Type B pancreatic cell (in vitro differentiated cells): ENCODE measurements at regions not wholly inside any gene's neighbourhood (a gene's known extent, or its start where the extent isn't known, plus 50 kb on each side); places are given as distances from the start of the nearest gene placed in this dataset.

ENCODE experiments used
- DNase-seq: peaks from one replicate; pipeline ENCODE4 v3.0.0; 2021; ENCODE audit warnings: mixed read lengths; ENCODE audit not compliant: unreplicated experiment; ENCODE audit errors: extremely low spot score
- H3K27ac Mint-ChIP-seq: 2 replicates; pipeline ENCODE4 v1.8.0; 2021; ENCODE audit warnings: mild to moderate bottlenecking, mixed read lengths
- H3K27me3 Mint-ChIP-seq: 2 replicates; pipeline ENCODE4 v1.8.0; 2021; ENCODE audit warnings: mixed read lengths
- H3K36me3 Mint-ChIP-seq: 2 replicates; pipeline ENCODE4 v1.8.0; 2021; ENCODE audit warnings: mixed read lengths
- H3K4me1 Mint-ChIP-seq: one replicate; pipeline ENCODE4 v1.8.0; 2021; ENCODE audit warnings: mixed read lengths; ENCODE audit not compliant: unreplicated experiment
- H3K4me3 Mint-ChIP-seq: 2 replicates; pipeline ENCODE4 v1.8.0; 2021; ENCODE audit warnings: mild to moderate bottlenecking, mixed read lengths
- H3K9me3 Mint-ChIP-seq: 2 replicates; pipeline ENCODE4 v1.8.0; 2021; ENCODE audit warnings: mixed read lengths
- TF ChIP-seq, protein P1 (sequence below): fragments of 200-600 bp; sonication (generic); conservative IDR thresholded peaks from 2 replicates; pipeline ENCODE4 v1.5.0; 2021; ENCODE audit warnings: antibody characterized with exemption, mild to moderate bottlenecking

DNA sequence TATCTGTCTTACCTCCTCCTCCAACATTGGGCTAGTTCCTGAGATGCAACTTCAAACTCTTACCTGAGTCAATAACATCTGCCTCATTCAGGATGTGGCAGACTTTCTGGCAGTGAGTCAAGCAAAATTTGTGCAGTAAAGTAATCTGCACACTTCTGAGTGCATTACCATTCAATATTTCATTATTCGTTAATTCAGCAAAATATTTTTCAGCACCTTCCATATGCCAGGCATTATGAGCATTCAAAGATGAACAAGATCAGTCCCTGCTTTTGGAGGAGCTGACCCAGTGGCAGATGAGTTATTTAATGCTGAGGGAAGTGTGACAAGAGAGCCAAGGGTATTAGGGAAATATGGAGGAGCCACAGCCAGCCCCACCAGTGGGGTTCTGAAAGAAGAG lies 339.7 kb downstream of the LNPK start:
- DNase-seq: no peak
- Mint-ChIP-seq H3K4me3 (no peak overlapping the region), H3K27me3 (no peaks in the 10 kb centered on the region), H3K9me3 (no peaks in the 10 kb centered on the region), H3K27ac (no peak overlapping the region), H3K36me3 (no peaks in the 10 kb centered on the region), H3K4me1 (no peaks in the 10 kb centered on the region)
- TF ChIP-seq, protein P1, sequence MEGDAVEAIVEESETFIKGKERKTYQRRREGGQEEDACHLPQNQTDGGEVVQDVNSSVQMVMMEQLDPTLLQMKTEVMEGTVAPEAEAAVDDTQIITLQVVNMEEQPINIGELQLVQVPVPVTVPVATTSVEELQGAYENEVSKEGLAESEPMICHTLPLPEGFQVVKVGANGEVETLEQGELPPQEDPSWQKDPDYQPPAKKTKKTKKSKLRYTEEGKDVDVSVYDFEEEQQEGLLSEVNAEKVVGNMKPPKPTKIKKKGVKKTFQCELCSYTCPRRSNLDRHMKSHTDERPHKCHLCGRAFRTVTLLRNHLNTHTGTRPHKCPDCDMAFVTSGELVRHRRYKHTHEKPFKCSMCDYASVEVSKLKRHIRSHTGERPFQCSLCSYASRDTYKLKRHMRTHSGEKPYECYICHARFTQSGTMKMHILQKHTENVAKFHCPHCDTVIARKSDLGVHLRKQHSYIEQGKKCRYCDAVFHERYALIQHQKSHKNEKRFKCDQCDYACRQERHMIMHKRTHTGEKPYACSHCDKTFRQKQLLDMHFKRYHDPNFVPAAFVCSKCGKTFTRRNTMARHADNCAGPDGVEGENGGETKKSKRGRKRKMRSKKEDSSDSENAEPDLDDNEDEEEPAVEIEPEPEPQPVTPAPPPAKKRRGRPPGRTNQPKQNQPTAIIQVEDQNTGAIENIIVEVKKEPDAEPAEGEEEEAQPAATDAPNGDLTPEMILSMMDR: no peak

DNA sequence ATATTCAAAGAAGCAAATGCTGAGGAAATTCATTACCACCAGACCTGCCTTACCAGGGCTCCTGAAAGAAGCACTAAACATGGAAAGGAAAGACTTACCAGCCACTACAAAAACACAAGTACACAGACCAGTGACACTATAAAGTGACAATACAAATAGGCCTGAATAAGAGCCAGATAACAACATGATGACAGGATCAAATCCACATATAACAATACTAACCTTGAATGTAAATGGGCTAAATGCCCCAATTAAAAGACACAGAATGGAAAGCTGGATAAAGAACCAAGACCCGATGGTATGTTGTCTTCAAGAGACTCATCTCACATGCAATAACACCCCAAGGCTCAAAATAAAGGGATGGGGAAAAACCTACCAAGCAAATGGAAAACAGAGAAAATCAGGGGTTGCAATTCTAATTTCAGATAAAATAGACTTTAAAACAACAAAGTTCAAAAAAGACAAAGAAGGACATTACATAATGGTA lies 353.4 kb downstream of the LNPK start:
- no peak for DNase-seq
- H3K9me3 Mint-ChIP-seq: no peaks in the 10 kb centered on the region
- H3K27ac Mint-ChIP-seq: no peak overlapping the region
- TF ChIP-seq, protein P1: no peak
- H3K27me3 Mint-ChIP-seq: no peaks in the 10 kb centered on the region
- H3K4me1 Mint-ChIP-seq: no peaks in the 10 kb centered on the region
- H3K4me3 Mint-ChIP-seq: no peak overlapping the region
- H3K36me3 Mint-ChIP-seq: no peaks in the 10 kb centered on the region

DNA sequence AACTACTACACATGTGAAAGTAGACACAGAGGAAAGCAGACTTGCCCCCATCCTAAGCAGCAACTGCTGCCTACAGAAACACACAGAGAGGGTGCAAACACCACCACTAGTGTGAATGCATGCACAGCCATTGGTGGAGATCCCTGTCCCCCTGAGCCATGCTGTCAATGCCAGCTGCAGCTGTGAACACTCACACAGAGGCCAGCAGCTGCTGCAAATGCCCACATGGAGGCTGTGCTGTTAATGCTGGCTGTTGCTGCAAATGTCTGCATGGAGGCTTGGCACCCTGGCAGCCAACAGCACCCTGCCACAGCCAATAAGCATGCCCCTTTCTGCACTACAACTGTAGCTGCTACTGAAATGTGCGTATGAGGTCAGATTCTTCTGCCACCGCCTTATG lies 355.0 kb downstream of the LNPK start:
- H3K27me3 Mint-ChIP-seq: no peaks in the 10 kb centered on the region
- no peaks in the 10 kb centered on the region for H3K36me3 Mint-ChIP-seq
- DNase-seq: no peak
- H3K27ac Mint-ChIP-seq: no peak overlapping the region
- TF ChIP-seq, protein P1: no peak
- no peak overlapping the region for H3K4me3 Mint-ChIP-seq
- H3K9me3 Mint-ChIP-seq: no peaks in the 10 kb centered on the region
- no peaks in the 10 kb centered on the region for H3K4me1 Mint-ChIP-seq

DNA sequence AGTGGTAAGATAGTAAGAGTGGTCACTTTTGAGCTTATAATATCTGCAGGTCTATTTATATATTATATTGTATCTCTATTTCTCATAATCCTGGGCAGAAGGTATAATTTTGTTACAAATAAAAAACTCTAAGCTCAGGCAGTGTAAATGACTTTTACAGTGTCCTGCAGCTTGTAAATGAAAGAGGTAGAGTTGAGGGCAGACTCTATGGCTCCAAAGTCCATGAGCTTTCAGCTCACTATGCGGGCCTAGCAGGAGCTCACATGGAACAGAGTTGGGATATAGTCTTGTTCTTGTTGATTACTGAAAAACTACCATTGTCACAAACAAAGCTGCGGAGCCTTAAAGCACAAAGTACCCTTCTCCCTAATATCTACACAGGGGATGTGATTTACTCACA lies 361.4 kb downstream of the LNPK start:
- Mint-ChIP-seq H3K27me3 (peaks cover 4% of the 10 kb centered on the region), H3K4me1 (no peaks in the 10 kb centered on the region), H3K36me3 (no peaks in the 10 kb centered on the region), H3K9me3 (no peaks in the 10 kb centered on the region), H3K27ac (no peak overlapping the region), H3K4me3 (no peak overlapping the region)
- DNase-seq: no peak
- TF ChIP-seq, protein P1: no peak

DNA sequence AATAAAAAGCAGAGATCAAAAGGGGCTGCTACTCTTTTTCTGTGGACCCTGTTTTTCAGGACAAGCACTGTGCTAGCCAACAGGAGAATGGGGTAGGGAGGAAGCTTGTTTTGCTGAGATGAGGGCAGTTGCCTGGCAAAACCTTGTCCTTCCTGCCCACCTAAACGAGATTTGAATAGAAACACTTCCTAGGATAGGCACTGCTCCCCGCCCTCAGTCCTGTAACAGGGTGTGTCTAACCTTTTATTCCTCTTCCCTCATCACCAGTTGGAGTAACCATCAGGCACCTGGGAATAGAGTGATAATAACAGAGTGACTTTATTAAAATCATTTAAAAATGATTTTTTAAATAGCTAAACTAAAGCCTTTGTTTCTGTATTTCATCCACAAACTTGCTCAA lies 368.8 kb downstream of the LNPK start:
- Mint-ChIP-seq H3K27me3 (peaks cover 8% of the 10 kb centered on the region), H3K27ac (no peak overlapping the region), H3K4me3 (no peak overlapping the region), H3K4me1 (no peaks in the 10 kb centered on the region), H3K9me3 (no peaks in the 10 kb centered on the region), H3K36me3 (no peaks in the 10 kb centered on the region)
- no peak for DNase-seq
- TF ChIP-seq, protein P1: no peak

DNA sequence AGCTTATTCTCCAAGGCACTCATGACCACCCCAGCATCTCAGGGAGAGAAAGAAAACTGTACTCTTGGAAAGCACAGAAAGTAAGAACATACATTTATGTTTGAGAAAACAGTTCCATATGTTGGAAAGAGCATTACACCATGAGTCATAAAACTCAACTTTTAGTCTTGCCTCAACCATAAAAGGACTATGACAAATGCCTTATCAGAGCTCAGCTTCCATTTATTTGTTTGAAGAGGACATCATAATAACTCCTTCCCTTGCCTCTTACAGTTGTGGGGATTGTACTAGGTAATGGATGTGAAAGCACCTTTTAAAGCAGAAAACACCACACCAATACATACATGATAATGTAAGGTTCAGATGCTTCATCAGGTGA lies 370.8 kb downstream of the LNPK start:
- no peak overlapping the region for H3K4me3 Mint-ChIP-seq
- no peaks in the 10 kb centered on the region for H3K9me3 Mint-ChIP-seq
- no peaks in the 10 kb centered on the region for H3K4me1 Mint-ChIP-seq
- H3K27me3 Mint-ChIP-seq: peaks cover 3% of the 10 kb centered on the region
- H3K36me3 Mint-ChIP-seq: no peaks in the 10 kb centered on the region
- no peak for DNase-seq
- no peak overlapping the region for H3K27ac Mint-ChIP-seq
- TF ChIP-seq, protein P1: no peak
